ENCODE measurements at regions not wholly inside any gene's neighbourhood (a gene's known extent, or its start where the extent isn't known, plus 50 kb on each side); places are given as distances from the start of the nearest gene placed in this dataset.

- TF ChIP-seq, protein P1, sequence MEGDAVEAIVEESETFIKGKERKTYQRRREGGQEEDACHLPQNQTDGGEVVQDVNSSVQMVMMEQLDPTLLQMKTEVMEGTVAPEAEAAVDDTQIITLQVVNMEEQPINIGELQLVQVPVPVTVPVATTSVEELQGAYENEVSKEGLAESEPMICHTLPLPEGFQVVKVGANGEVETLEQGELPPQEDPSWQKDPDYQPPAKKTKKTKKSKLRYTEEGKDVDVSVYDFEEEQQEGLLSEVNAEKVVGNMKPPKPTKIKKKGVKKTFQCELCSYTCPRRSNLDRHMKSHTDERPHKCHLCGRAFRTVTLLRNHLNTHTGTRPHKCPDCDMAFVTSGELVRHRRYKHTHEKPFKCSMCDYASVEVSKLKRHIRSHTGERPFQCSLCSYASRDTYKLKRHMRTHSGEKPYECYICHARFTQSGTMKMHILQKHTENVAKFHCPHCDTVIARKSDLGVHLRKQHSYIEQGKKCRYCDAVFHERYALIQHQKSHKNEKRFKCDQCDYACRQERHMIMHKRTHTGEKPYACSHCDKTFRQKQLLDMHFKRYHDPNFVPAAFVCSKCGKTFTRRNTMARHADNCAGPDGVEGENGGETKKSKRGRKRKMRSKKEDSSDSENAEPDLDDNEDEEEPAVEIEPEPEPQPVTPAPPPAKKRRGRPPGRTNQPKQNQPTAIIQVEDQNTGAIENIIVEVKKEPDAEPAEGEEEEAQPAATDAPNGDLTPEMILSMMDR (IDR thresholded peaks at IDR 0.05; ENCODE audit: unreplicated experiment), result no peak
- H3K9me3 Mint-ChIP-seq (ENCODE audit: unreplicated experiment), result no peaks in the 10 kb centered on the region
- no peaks in the 10 kb centered on the region for H3K36me3 Mint-ChIP-seq (ENCODE audit: low read depth, unreplicated experiment)
- no peak overlapping the region for H3K27ac Mint-ChIP-seq (ENCODE audit: unreplicated experiment)
- H3K4me1 Mint-ChIP-seq (ENCODE audit: unreplicated experiment), result peaks cover 18% of the 10 kb centered on the region
- DNase-seq (ENCODE audit: low spot score), result no peak
- no peak overlapping the region for H3K4me3 Mint-ChIP-seq (ENCODE audit: unreplicated experiment)
- peaks cover under 1% of the 10 kb centered on the region for H3K27me3 Mint-ChIP-seq (ENCODE audit: unreplicated experiment)
Observed at GRCh38 chr14:55756557-55756956, 176.6 kb downstream of the KTN1 start.

DNA sequence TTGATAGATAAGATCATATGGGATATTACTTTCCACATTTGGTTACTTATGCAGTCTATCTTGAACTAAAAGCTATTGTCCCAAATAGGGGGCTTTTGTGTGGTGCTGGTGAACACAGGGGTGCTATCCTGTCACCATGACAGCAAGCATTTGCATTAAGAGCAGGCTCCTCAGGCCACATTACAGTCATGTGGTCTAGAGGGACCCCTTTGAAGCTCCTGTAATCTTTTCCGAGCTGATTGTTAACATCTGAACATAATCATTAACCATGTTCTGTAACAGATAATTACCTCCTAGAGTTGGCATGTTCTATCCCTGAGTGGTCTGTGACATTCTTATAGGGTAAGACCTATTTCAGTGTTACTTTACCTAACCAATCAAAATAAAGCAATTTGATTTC is 178.8 kb downstream of the KTN1 start:
- H3K36me3 Mint-ChIP-seq (ENCODE audit: low read depth, unreplicated experiment), result no peaks in the 10 kb centered on the region
- H3K27ac Mint-ChIP-seq (ENCODE audit: unreplicated experiment), result no peak overlapping the region

DNA sequence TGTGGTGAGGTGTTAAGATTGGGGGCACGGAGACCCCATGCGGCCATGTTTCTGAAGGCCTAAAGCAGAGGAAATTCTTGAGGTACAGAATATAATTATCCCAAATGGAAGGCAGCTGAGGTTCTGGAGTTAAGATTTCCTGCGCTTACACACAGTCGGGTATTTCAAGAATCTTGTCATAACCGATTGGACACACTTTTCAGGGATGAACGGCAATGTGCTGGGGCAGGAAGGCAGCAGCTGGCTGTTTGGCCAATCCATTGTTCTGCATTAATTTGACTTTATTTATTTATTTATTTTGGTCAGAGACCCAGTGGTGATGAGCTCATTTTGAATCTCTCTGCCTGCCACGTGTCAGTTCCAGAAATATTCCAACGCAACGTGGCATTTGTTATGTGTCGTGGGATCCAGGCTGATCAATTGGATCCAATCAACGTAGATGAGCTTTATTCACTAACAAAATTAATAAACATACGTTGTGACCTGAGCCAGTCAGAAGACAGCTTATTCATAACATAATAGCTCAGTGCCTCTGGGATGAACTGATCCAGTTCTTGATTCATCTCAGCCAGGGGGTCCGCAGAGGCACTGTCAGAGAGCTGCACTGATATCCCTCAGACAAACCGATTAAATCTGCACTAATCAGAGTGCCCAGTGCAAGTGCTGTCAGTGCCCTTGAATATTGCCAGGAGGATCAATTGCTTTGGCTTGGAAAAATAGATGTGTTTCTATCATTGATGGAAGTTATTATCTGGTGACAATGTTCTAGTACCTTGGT is 181.0 kb downstream of the KTN1 start:
- Mint-ChIP-seq H3K4me1 (ENCODE audit: unreplicated experiment) (peaks cover 12% of the 10 kb centered on the region), H3K9me3 (ENCODE audit: unreplicated experiment) (no peaks in the 10 kb centered on the region), H3K36me3 (ENCODE audit: low read depth, unreplicated experiment) (no peaks in the 10 kb centered on the region), H3K27me3 (ENCODE audit: unreplicated experiment) (peaks cover 1% of the 10 kb centered on the region), H3K4me3 (ENCODE audit: unreplicated experiment) (no peak overlapping the region), H3K27ac (ENCODE audit: unreplicated experiment) (no peak overlapping the region)
- TF ChIP-seq, protein P1 (IDR thresholded peaks at IDR 0.05; ENCODE audit: unreplicated experiment), result no peak
- DNase-seq (ENCODE audit: low spot score), result no peak

More for the DNA sequence above, 178.8 kb downstream of the KTN1 start:
- no peak for DNase-seq (ENCODE audit: low spot score)
- Mint-ChIP-seq H3K27me3 (ENCODE audit: unreplicated experiment) (peaks cover 1% of the 10 kb centered on the region), H3K4me3 (ENCODE audit: unreplicated experiment) (no peak overlapping the region), H3K4me1 (ENCODE audit: unreplicated experiment) (peaks cover 12% of the 10 kb centered on the region), H3K9me3 (ENCODE audit: unreplicated experiment) (no peaks in the 10 kb centered on the region)
- TF ChIP-seq, protein P1 (IDR thresholded peaks at IDR 0.05; ENCODE audit: unreplicated experiment), result no peak

DNA sequence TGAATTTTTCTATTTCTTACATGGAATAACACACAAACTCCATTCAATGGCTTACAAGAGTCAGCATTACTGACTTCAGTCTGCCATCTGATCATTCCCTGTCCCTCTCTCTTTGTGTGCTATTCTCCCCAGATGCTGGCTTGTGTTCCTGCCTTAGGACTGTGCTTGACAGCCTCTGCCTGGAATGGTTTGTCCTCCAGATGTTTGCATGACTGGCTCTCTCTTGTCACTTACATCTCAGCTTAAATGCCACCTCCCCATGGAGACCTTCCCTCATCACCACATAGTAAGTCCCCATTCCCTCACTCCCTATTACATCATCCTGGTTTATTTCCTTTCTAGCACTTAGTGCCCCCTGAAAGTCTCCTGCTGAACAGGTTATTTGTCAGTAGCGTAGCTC is 181.6 kb downstream of the KTN1 start:
- Mint-ChIP-seq H3K9me3 (ENCODE audit: unreplicated experiment) (no peaks in the 10 kb centered on the region), H3K27ac (ENCODE audit: unreplicated experiment) (no peak overlapping the region), H3K27me3 (ENCODE audit: unreplicated experiment) (peaks cover 1% of the 10 kb centered on the region), H3K4me3 (ENCODE audit: unreplicated experiment) (no peak overlapping the region), H3K36me3 (ENCODE audit: low read depth, unreplicated experiment) (no peaks in the 10 kb centered on the region), H3K4me1 (ENCODE audit: unreplicated experiment) (peaks cover 12% of the 10 kb centered on the region)
- no peak for DNase-seq (ENCODE audit: low spot score)
- TF ChIP-seq, protein P1 (IDR thresholded peaks at IDR 0.05; ENCODE audit: unreplicated experiment), result no peak

- Mint-ChIP-seq H3K4me3 (ENCODE audit: unreplicated experiment) (no peak overlapping the region), H3K4me1 (ENCODE audit: unreplicated experiment) (peaks cover 9% of the 10 kb centered on the region)
Observed at GRCh38 chr14:55762595-55763232, 182.7 kb downstream of the KTN1 start.

More at GRCh38 chr14:55762595-55763232, 182.7 kb downstream of the KTN1 start:
- Mint-ChIP-seq H3K9me3 (ENCODE audit: unreplicated experiment) (no peaks in the 10 kb centered on the region), H3K36me3 (ENCODE audit: low read depth, unreplicated experiment) (no peaks in the 10 kb centered on the region), H3K27ac (ENCODE audit: unreplicated experiment) (no peak overlapping the region), H3K27me3 (ENCODE audit: unreplicated experiment) (peaks cover 1% of the 10 kb centered on the region)
- no peak for DNase-seq (ENCODE audit: low spot score)
- TF ChIP-seq, protein P1 (IDR thresholded peaks at IDR 0.05; ENCODE audit: unreplicated experiment), result no peak
